ENCODE measurements at regions not wholly inside any gene's neighbourhood (a gene's known extent, or its start where the extent isn't known, plus 50 kb on each side); places are given as distances from the start of the nearest gene placed in this dataset.

DNA sequence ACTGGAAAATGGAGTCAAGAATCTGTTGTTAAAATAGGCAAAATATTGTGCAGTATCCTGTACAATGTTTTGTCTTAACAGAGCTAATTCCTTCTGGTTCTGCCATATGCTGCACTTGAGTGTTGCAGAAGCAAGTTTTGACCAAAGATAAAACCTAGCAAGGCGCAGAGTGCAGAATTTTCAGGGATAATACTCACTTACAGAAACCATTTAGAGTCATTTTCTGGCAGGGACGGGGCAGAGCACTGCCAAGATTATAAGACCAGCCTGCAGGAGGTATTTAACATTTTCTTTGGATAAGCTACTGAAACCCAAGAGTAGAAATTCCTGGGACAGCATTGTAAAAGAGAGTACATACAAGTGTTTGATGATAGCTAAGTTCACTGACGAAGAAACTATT, 159.5 kb upstream of the EDNRB start:
- DNase-seq: no peak
- no TSS peak for BruUV-seq (replicated peaks)
- TF ChIP-seq, protein P1, sequence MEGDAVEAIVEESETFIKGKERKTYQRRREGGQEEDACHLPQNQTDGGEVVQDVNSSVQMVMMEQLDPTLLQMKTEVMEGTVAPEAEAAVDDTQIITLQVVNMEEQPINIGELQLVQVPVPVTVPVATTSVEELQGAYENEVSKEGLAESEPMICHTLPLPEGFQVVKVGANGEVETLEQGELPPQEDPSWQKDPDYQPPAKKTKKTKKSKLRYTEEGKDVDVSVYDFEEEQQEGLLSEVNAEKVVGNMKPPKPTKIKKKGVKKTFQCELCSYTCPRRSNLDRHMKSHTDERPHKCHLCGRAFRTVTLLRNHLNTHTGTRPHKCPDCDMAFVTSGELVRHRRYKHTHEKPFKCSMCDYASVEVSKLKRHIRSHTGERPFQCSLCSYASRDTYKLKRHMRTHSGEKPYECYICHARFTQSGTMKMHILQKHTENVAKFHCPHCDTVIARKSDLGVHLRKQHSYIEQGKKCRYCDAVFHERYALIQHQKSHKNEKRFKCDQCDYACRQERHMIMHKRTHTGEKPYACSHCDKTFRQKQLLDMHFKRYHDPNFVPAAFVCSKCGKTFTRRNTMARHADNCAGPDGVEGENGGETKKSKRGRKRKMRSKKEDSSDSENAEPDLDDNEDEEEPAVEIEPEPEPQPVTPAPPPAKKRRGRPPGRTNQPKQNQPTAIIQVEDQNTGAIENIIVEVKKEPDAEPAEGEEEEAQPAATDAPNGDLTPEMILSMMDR (IDR thresholded peaks at IDR 0.05; ENCODE audit: insufficient read depth in 1 of 2, low read depth in 1 of 2, low read length in 1 of 2, severe bottlenecking in 1 of 2, unreplicated experiment in 1 of 2): no peak
- Mint-ChIP-seq H3K27me3 (ENCODE audit: insufficient read depth, unreplicated experiment) (peaks cover 7% of the 10 kb centered on the region), H3K9me3 (ENCODE audit: unreplicated experiment) (peaks cover 29% of the 10 kb centered on the region), H3K27ac (ENCODE audit: unreplicated experiment) (no peak overlapping the region), H3K4me1 (ENCODE audit: low read depth, unreplicated experiment) (no peaks in the 10 kb centered on the region), H3K36me3 (ENCODE audit: insufficient read depth, unreplicated experiment) (no peaks in the 10 kb centered on the region), H3K4me3 (ENCODE audit: unreplicated experiment) (no peak overlapping the region)
- no peaks in the 10 kb centered on the region for H3K36me3 ChIP-seq (ENCODE audit: control insufficient read depth, insufficient read depth, low read length)
- CTCF ChIA-PET: no interaction called here
- intact Hi-C loops (cut with micrococcal nuclease; ENCODE audit: unreplicated experiment): no loop called here
- 0 out of 2 replicates have a peak, but pooled peaks cover 5% of the 10 kb centered on the region for H3K9me3 ChIP-seq
- H3K27me3 ChIP-seq (replicated peaks; ENCODE audit: control insufficient read depth, insufficient read depth, low read length): no peaks in the 10 kb centered on the region
- no peak overlapping the region for H3K4me3 ChIP-seq (ENCODE audit: low read depth, low read length)
- no peaks in the 10 kb centered on the region for H3K4me1 ChIP-seq
- POLR2A ChIA-PET: no interaction called here

DNA sequence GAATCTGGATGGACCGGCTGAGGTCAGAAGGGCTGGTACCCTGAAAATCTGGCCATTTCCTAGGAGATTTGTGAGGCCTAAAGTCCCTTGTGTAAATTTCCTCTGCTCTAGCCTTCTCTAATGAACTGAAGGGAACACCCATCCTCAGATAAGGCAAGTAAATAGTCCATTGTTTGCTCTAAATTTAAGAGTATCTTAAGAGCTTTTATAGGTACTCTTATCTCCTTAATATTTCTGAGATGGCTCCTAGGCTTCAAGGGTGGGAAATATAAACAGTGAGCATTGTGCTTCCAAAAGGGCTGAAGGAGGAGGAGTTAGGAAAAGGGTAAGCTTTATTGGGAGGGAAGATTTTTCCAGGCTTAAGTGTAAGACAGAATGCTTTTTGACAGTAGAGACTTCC, 148.7 kb upstream of the EDNRB start:
- Histone ChIP-seq H3K36me3 (ENCODE audit: control insufficient read depth, insufficient read depth, low read length) (no peaks in the 10 kb centered on the region), H3K4me1 (0 out of 2 replicates have a peak, but pooled peaks cover 9% of the 10 kb centered on the region), H3K4me3 (ENCODE audit: low read depth, low read length) (no peak overlapping the region), H3K27me3 (replicated peaks; ENCODE audit: control insufficient read depth, insufficient read depth, low read length) (no peaks in the 10 kb centered on the region; the same call in 1 of the 2 replicates), H3K9me3 (peaks cover 7% of the 10 kb centered on the region; the same call in 1 of the 2 replicates)
- Mint-ChIP-seq H3K9me3 (ENCODE audit: unreplicated experiment) (no peaks in the 10 kb centered on the region), H3K36me3 (ENCODE audit: insufficient read depth, unreplicated experiment) (no peaks in the 10 kb centered on the region), H3K27ac (ENCODE audit: unreplicated experiment) (no peak overlapping the region), H3K4me1 (ENCODE audit: low read depth, unreplicated experiment) (peaks cover 10% of the 10 kb centered on the region), H3K4me3 (ENCODE audit: unreplicated experiment) (no peak overlapping the region), H3K27me3 (ENCODE audit: insufficient read depth, unreplicated experiment) (peaks cover 12% of the 10 kb centered on the region)
- POLR2A ChIA-PET: no interaction called here
- TF ChIP-seq, protein P1 (IDR thresholded peaks at IDR 0.05; ENCODE audit: insufficient read depth in 1 of 2, low read depth in 1 of 2, low read length in 1 of 2, severe bottlenecking in 1 of 2, unreplicated experiment in 1 of 2): no peak
- peak in 1 of 2 experiments; percentile 6 for DNase-seq
- intact Hi-C loops (cut with micrococcal nuclease; ENCODE audit: unreplicated experiment): no loop called here
- CTCF ChIA-PET: no interaction called here
- no TSS peak for BruUV-seq (replicated peaks)

DNA sequence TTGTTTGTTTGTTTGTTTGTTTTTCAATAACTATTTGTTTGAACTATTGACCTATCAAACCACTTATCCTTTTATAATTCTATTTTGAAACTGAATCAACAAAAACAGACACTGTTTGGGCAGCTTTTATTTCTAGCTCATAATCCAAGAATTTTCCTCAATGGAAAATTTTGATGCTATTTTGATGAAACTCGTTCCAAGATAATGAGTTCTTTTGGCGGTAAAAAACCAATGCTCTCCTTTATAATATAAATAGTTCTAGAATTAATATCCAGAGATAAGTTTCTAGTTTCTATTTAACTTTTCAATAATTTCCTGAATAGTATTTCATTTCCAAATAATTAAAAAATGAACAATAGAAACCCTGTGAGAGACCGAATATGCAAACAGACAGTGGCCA, 146.5 kb upstream of the EDNRB start:
- peaks cover 8% of the 10 kb centered on the region for H3K27me3 Mint-ChIP-seq (ENCODE audit: insufficient read depth, unreplicated experiment)
- H3K9me3 Mint-ChIP-seq (ENCODE audit: unreplicated experiment): peaks cover 4% of the 10 kb centered on the region
- no peak overlapping the region for H3K27ac Mint-ChIP-seq (ENCODE audit: unreplicated experiment)
- H3K4me3 ChIP-seq (ENCODE audit: low read depth, low read length): no peak overlapping the region
- H3K36me3 Mint-ChIP-seq (ENCODE audit: insufficient read depth, unreplicated experiment): no peaks in the 10 kb centered on the region
- peaks cover 7% of the 10 kb centered on the region; the same call in 1 of the 2 replicates for H3K9me3 ChIP-seq
- BruUV-seq (replicated peaks): no TSS peak
- H3K4me3 Mint-ChIP-seq (ENCODE audit: unreplicated experiment): no peak overlapping the region
- no peak for DNase-seq
- TF ChIP-seq, protein P1 (IDR thresholded peaks at IDR 0.05; ENCODE audit: insufficient read depth in 1 of 2, low read depth in 1 of 2, low read length in 1 of 2, severe bottlenecking in 1 of 2, unreplicated experiment in 1 of 2): no peak
- intact Hi-C loops (cut with micrococcal nuclease; ENCODE audit: unreplicated experiment): no loop called here
- H3K36me3 ChIP-seq (ENCODE audit: control insufficient read depth, insufficient read depth, low read length): no peaks in the 10 kb centered on the region
- ChIA-PET CTCF (no interaction called here), POLR2A (no interaction called here)
- no peaks in the 10 kb centered on the region; the same call in 1 of the 2 replicates for H3K27me3 ChIP-seq (replicated peaks; ENCODE audit: control insufficient read depth, insufficient read depth, low read length)
- H3K4me1 Mint-ChIP-seq (ENCODE audit: low read depth, unreplicated experiment): peaks cover 10% of the 10 kb centered on the region
- H3K4me1 ChIP-seq: 0 out of 2 replicates have a peak, but pooled peaks cover 9% of the 10 kb centered on the region
